Gastroesophageal sphincter (tissue), 4 donors: ENCODE measurements at regions not wholly inside any gene's neighbourhood (a gene's known extent, or its start where the extent isn't known, plus 50 kb on each side); places are given as distances from the start of the nearest gene placed in this dataset.

Experiments used
- ATAC-seq: fragments of 150-250 bp; one replicate; pipeline ENCODE4 v1.9.1; 2016; ENCODE audit warnings: mild to moderate bottlenecking, moderate library complexity
- H3K27ac ChIP-seq, 4 donors: fragments of 200-600 bp; sonication (generic) in 3 of 4; 1 replicate in 3 of 4; 2 replicates in 1 of 4; pipeline ENCODE4 v1.5.1; 2016 to 2019
- H3K27me3 ChIP-seq: fragments of 200-600 bp; sonication (generic); one replicate; pipeline ENCODE4 v1.5.1; 2019
- H3K36me3 ChIP-seq, 2 donors: fragments of 200-600 bp; sonication (generic); one replicate each; pipeline ENCODE4 v1.5.1; 2019; ENCODE audit warnings: control low read depth in 1 of 2
- H3K4me1 ChIP-seq, 3 donors: fragments of 200-600 bp; sonication (generic); 1 replicate in 2 of 3; 2 replicates in 1 of 3; pipeline ENCODE4 v1.5.1; 2016 to 2019; ENCODE audit warnings: control low read depth in 2 of 3
- H3K4me3 ChIP-seq, 2 donors: fragments of 200-600 bp; sonication (generic); one replicate each; pipeline ENCODE4 v1.5.1; 2019; ENCODE audit warnings: mild to moderate bottlenecking in 1 of 2, moderate library complexity in 1 of 2
- H3K9me3 ChIP-seq, 3 donors: fragments of 200-600 bp; sonication (generic); one replicate each; pipeline ENCODE4 v1.5.1; 2017 to 2019; ENCODE audit warnings: control low read depth in 2 of 3
- CTCF ChIP-seq, 4 experiments: fragments of 200-600 bp in 2 of 4; fragments of 450-650 bp in 2 of 4; sonication (generic) in 1 of 4; IDR thresholded peaks; one replicate each; pipeline ENCODE4 v1.5.1; 2017 to 2019; ENCODE audit warnings: antibody characterized with exemption in 4 of 4, mild to moderate bottlenecking in 2 of 4, moderate library complexity in 2 of 4
- EP300 ChIP-seq: sonication (generic); formaldehyde crosslinking; IDR thresholded peaks from one replicate; pipeline ENCODE4 v1.6.1; 2017; ENCODE audit warnings: antibody characterized with exemption, mild to moderate bottlenecking
- POLR2A ChIP-seq, 2 donors: fragments of 450-650 bp; IDR thresholded peaks; one replicate each; pipeline ENCODE4 v1.6.1; 2017; ENCODE audit warnings: antibody characterized with exemption in 2 of 2, mild to moderate bottlenecking in 2 of 2, moderate library complexity in 1 of 2
- POLR2AphosphoS5 ChIP-seq: sonication (generic); formaldehyde crosslinking; IDR thresholded peaks from one replicate; pipeline ENCODE4 v1.6.1; 2017; ENCODE audit warnings: antibody characterized with exemption
- WGBS, 2 donors: methylation state at CpG; one replicate each; pipeline ENCODE4 v1.1.5; 2018; ENCODE audit warnings: low coverage in 1 of 2; 5-methylcytosine and 5-hydroxymethylcytosine counted together

GRCh38 chr15:29636921-29637320 lies 185.3 kb downstream of the TJP1 start:
- H3K27me3 ChIP-seq, result peaks cover 37% of the 10 kb centered on the region
- TF ChIP-seq POLR2A (IDR thresholded peaks at IDR 0.05), result no peak
- TF ChIP-seq CTCF (IDR thresholded peaks at IDR 0.05), result no peak
- no peak for TF ChIP-seq POLR2AphosphoS5
- TF ChIP-seq EP300, result no peak

DNA sequence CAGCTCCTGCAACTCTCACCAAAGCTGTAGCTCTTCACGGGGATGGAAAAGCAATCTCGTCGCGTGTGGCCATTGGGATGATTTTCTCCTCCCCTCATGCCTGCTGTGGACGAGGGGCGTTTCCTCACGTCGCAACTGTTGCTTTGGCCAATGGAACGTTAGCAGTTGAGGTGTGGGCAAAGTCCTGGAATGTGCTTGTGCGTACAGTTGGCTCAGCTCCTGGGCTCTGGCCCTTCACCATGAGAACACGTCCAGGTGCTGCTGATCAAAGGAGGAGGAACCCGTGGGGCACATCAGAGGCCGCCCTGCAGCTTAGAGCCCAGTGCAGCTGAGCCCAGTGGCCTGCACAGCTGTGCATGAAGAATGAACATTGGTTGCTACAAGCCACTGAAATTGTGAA lies 186.1 kb downstream of the TJP1 start:
- ATAC-seq, result no peak
- H3K36me3 ChIP-seq, result no peaks in the 10 kb centered on the region
- no peak overlapping the region for H3K4me3 ChIP-seq
- no peak for TF ChIP-seq EP300
- no peak for TF ChIP-seq POLR2A (IDR thresholded peaks at IDR 0.05)
- TF ChIP-seq POLR2AphosphoS5, result no peak
- TF ChIP-seq CTCF (IDR thresholded peaks at IDR 0.05), result no peak
- WGBS, 2 donors, result 36% methylated on average over 4 of the region's 13 CpGs; no CpG with 5 or more reads in 1 of the 2 donors
- H3K4me1 ChIP-seq, result no peaks in the 10 kb centered on the region
- H3K27me3 ChIP-seq, result peaks cover 45% of the 10 kb centered on the region
- no peaks in the 10 kb centered on the region for H3K9me3 ChIP-seq
- H3K27ac ChIP-seq, result no peak overlapping the region

More at GRCh38 chr15:29636921-29637320, 185.3 kb downstream of the TJP1 start:
- Histone ChIP-seq H3K27ac (no peak overlapping the region), H3K36me3 (no peaks in the 10 kb centered on the region), H3K9me3 (no peaks in the 10 kb centered on the region), H3K4me1 (no peaks in the 10 kb centered on the region), H3K4me3 (no peak overlapping the region)
- no peak for ATAC-seq

DNA sequence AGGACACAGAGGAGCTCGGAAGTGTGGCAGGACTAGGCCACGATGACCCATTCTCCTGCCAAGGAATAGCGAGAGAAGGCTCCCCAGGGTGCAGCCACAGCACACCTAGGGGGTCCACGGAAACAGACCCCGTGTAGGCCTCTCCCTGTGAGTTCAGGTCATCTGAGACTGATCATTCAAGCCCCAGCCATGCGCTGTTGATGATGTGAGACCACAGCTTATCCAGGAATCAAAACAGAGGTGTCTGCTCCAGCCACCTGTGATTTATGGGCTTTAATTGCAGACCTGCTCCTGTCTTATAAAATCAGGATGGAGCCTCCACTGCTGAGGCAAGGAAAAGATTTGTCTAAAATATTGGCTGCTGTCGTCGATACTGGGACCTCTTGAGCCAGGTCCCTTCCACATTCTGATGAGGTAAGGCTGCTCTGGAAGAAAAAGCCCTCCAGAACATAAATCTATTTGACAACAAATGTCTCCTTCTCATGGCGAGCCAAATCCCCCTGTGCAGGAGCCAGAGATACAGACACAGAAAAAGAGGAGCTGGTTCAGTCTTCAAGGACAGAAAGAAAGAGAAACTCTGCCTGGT lies 186.7 kb downstream of the TJP1 start:
- ATAC-seq, result no peak
- H3K27ac ChIP-seq, result no peak overlapping the region
- H3K27me3 ChIP-seq, result peaks cover 50% of the 10 kb centered on the region
- H3K4me3 ChIP-seq, result no peak overlapping the region
- WGBS, 2 donors, result 44 to 59% methylated on average over 2 to 5 of the region's 9 CpGs
- TF ChIP-seq POLR2A (IDR thresholded peaks at IDR 0.05) (no peak), EP300 (no peak), CTCF (IDR thresholded peaks at IDR 0.05) (no peak), POLR2AphosphoS5 (no peak)
- no peaks in the 10 kb centered on the region for H3K4me1 ChIP-seq
- no peaks in the 10 kb centered on the region for H3K36me3 ChIP-seq
- no peaks in the 10 kb centered on the region for H3K9me3 ChIP-seq

GRCh38 chr15:29633971-29634370 lies 188.3 kb downstream of the TJP1 start:
- TF ChIP-seq POLR2AphosphoS5 (no peak), POLR2A (IDR thresholded peaks at IDR 0.05) (no peak), EP300 (no peak), CTCF (IDR thresholded peaks at IDR 0.05) (no peak)
- 94 to 95% methylated on average over 3 to 4 of the region's 7 CpGs for WGBS, 2 donors

GRCh38 chr15:29632671-29633406 lies 189.4 kb downstream of the TJP1 start:
- H3K36me3 ChIP-seq, result no peaks in the 10 kb centered on the region
- H3K4me3 ChIP-seq, result no peak overlapping the region
- 61% methylated on average over 8 of the region's 8 CpGs; no CpG with 5 or more reads in 1 of the 2 donors for WGBS, 2 donors
- no peak for ATAC-seq
- no peaks in the 10 kb centered on the region for H3K4me1 ChIP-seq
- no peak for TF ChIP-seq CTCF (IDR thresholded peaks at IDR 0.05)
- no peak for TF ChIP-seq EP300
- no peak for TF ChIP-seq POLR2A (IDR thresholded peaks at IDR 0.05)
- no peak for TF ChIP-seq POLR2AphosphoS5
- H3K27me3 ChIP-seq, result peaks cover 54% of the 10 kb centered on the region
- H3K27ac ChIP-seq, result no peak overlapping the region
- H3K9me3 ChIP-seq, result no peaks in the 10 kb centered on the region

More at GRCh38 chr15:29633971-29634370, 188.3 kb downstream of the TJP1 start:
- ATAC-seq, result no peak
- no peak overlapping the region for H3K27ac ChIP-seq
- no peak overlapping the region for H3K4me3 ChIP-seq
- no peaks in the 10 kb centered on the region for H3K9me3 ChIP-seq
- no peaks in the 10 kb centered on the region for H3K4me1 ChIP-seq
- H3K27me3 ChIP-seq, result peaks cover 56% of the 10 kb centered on the region
- no peaks in the 10 kb centered on the region for H3K36me3 ChIP-seq
